Activated CD4-positive, alpha-beta T cell treated with anti-CD3 and anti-CD28 coated beads for 24 hours (primary cell): ENCODE measurements at regions not wholly inside any gene's neighbourhood (a gene's known extent, or its start where the extent isn't known, plus 50 kb on each side); places are given as distances from the start of the nearest gene placed in this dataset.

Experiments
- DNase-seq, 2 donors: peaks; one replicate each; pipeline ENCODE4 v3.0.0-alpha.2; 2020; ENCODE audit warnings: low read depth in 2 of 2

DNA sequence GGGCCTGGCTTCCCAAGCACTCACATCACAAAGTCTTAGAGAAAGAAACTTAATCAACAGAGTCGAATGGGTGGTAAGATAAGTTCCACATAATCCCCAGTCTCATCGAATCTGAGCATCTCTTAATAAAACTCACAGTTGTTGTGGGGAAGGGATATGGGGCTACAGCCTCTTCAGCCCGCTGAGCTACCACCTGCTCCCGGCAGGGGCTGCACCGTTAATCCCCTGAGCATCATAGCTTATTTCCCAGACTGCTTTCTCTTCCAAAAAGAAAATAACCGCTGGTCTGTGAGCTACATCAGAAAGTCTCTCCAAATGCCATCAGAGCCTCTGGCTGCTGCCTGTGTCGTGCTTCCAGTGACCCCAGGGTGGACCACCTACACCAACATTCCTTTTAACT lies 139.4 kb upstream of the CELF4 start:
- DNase-seq: no peak

DNA sequence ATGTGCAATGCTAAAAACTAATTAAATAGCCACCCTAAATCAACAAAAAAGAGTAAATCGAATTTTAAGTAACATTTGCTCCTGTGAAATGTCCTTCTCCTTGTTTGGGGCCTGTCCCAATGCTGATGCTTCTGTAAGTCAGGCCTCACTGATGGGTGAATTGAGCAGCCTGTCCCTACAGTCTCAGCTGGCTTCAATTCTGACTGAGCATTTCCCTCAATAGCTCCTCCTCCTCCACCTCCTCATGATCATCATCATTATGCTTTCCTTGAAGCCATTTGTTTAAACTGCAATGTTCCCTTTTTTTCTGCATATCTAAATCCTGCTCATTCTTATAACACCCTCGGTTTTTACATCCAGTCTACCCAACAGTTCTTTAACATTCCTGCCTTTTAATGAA lies 137.2 kb upstream of the CELF4 start:
- DNase-seq: no peak

DNA sequence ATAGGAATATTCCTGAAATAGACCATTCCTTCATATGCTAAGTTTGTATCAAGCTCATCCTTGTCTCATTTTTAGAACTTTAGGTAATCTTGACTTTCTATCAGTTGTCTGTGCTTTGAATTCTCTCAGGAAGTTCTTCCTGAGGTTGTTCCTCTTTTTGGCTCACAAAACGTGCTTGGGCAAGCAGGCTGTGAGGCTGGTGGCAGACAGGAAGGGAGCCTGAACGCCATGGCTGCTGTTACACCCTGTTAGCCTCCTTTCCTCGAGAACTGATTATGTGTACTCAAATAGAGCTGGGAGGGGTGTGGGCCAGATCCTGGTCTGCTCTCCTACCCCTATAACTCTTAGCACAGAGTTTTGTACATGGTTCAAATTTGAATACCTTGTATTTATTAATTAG lies 136.4 kb upstream of the CELF4 start:
- no peak for DNase-seq

DNA sequence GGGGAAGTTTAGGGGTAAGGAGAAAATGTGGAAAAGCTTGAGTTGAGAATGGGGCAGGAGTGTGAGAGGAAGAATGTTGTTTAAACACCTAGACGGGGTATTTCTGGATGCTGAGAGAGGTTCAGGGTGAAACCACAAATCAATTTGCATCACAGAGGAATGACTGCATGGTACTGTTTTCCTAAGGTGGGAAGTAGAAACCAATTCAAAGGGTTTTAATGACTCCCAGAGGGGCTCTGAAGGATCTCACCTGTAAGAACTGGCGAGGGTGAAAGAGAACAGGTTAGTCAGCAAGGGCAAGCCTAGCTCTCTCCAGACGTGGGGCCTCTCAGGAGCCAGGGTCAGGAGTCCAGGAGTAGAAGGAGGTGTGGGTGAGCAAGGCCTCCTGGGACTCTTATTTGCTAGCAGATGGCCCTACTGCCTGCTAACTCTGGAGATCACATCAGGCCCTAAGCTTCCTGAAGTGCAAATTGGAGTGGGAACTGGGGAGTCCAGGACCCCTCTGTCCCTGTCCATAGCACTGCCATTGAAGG lies 133.0 kb upstream of the CELF4 start:
- DNase-seq: no peak

DNA sequence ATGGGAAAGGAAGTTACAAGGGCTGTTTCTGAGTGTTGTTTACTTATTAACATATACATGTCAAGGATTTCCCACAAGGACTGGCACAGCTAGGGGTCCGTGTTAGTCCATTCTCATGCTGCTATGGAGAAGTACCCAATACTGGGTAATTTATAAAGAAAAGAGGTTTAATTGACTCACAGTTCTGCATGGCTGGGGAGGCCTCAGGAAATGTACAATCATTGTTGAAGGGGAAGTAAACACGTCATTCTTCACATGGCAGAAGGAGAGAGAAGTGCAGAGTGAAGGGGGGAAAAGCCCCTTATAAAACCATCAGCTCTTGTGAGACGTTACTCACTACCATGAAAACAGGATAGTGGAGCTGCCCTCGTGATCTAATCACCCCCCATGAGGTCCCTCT lies 128.9 kb upstream of the CELF4 start:
- no peak for DNase-seq

DNA sequence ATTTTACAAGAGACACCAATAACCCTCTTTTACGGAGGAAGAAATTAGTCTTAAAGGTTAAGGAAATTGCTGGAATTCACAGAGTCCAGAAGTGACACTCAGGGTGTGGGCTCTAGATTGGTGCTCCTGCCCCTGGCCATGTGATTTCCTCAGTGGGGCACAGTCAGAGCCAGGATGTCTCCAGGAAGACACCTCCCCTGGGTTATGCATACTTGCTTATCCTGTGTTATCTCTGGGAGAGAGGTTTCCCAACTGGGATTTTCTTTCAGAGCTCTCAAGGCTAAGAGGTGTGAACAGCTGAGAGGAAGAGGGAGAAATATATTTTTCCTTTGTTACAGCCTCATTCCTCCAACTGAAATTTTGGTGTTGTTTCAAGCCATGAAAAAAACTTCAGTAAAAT lies 125.6 kb upstream of the CELF4 start:
- DNase-seq: no peak

DNA sequence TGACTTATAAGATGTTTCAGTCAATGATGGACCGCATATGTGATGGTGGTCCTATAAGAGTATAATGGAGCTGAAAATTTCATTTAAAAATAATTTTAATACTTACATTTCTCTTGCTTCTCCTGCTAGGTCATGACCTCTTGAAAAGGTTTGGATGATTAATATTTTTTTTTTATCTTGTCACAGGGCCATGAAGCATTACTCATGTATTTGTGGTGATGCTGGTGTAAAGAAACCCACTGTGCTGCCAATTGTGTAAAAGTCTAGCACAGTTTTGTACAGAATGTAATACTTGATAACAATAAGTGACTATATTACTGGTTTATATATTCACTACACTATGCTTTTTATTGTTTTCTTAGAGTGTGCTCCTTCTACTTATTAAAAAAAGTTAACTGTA lies 124.2 kb upstream of the CELF4 start:
- DNase-seq: no peak

DNA sequence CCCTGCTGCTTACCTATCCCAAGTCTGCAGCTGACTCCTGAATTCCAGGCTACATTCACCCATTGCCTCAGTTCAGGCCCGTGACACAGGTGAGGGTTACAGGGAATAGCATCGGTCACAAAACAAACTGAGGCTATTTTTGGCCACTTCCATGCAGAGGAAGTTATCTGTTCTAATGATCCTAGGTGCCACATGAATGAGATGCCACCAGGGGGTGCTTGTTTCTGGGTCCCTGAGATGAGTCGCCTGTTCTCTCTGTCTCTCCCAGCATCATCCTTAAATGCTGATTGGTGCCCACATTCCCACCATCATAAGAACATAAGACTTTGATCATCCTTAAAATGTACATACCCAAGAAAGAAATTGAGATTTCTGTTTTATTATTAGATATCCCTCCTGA lies 119.0 kb upstream of the CELF4 start:
- no peak for DNase-seq

DNA sequence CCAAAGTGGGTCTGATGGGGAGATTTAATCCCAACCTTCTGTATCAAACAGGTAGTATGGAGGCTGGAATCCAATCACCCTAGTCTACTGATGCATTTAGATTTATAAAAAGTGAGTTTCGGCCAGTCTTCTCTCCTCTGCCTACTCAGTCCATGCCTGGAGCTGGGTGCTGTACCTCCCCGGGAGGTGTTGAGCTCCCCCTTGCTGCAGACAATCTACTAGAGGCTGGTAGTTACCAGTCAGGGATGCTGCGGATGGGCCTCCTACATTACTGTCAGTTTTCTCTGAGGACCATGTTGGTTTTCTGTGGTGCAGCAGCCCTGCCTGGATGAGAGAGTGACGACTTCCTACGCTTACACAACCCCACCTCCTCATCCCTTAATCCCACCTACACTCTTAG lies 118.6 kb upstream of the CELF4 start:
- DNase-seq: no peak

DNA sequence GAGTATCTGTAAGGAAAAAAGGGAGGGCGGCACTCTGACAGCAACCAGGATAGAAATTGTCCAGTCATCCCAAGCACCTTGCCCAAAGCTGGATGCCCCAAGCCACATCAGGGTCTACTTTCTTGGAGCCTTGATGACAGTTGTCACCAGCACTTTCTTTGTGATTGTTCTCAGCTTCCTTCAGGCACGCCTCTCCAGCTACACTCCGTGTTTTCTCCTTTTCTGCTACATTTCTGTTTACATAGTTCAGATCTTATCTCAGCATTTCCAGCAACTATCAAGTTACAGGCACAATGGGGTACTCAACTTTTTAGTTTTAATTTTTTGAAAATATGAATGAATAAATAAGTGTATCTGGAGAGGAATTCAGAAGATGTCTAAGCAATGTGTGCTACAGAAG lies 115.3 kb upstream of the CELF4 start:
- no peak for DNase-seq

DNA sequence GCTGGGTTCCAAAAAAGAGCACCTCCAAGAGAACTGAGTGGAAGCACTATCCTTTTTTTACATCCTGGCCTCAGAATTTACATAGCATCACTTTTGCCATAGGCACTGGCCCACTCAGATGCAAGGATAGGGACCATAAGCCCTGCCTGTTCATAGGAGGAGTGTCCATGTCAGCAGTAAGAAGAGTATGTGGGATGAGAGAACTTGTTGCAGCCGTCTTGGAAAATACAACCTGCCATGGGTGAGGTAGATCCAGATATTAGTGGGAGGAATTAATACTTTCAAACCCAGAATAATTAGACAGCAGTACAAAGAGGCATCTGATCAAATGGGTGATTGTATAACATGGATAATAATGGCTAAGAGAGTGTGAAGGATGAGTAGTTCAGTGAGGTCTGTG lies 110.7 kb upstream of the CELF4 start:
- DNase-seq: no peak

DNA sequence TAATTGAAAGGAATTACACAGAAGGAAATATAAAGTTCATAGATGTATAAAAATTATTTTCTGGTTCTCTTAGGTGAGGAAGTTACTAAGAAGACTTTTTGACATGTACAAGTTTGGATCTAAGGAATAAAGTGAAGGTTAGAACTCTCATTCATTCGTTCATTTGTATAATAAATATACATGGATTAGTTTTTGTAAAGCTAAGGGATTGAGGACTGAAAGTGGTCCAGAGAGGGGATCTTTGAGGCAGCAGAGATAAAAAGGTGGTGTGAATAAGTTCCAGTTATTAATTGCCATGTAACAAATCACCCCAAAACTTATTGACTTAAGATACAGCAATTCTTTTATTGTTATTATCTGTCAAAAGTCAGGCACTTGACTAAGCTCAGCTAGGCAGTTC lies 110.1 kb upstream of the CELF4 start:
- no peak for DNase-seq

DNA sequence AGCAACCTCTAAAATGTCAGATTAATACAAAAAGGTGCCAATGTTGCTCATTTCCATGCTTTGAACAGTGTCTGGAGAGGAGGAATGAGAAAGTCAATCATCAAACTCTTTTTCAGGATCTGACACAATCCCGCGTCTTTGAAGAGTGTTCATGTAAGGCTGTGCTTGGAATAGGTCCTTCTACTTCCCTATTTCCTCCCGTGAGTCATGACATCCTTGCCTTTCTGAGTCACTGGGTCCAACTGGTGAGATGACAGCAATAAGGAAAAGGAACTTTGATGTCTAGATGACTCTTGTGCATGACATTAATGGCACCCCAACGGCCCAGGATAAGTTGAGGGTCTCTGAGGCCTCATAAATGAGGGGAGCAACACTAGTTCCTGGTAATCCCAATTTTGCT lies 109.0 kb upstream of the CELF4 start:
- DNase-seq: no peak

DNA sequence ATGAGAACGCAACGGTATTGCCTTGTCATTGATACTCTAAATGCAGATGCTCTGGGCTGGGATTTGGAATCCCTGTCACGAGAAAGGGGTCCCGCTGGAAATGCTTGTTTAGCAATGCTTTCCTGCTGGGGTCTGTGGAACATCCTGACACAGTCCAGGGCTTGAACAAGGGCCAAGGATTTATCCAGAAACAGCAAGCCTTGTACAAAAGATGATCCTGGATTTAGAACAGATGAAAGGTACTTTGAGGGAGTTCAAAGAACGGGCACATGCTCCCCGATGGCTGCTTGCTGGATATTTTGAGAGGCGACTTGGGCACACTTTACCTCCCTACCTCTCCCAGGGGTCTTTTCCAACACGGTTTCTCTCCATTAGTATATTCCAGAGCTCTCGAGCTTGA lies 108.1 kb upstream of the CELF4 start:
- no peak for DNase-seq

DNA sequence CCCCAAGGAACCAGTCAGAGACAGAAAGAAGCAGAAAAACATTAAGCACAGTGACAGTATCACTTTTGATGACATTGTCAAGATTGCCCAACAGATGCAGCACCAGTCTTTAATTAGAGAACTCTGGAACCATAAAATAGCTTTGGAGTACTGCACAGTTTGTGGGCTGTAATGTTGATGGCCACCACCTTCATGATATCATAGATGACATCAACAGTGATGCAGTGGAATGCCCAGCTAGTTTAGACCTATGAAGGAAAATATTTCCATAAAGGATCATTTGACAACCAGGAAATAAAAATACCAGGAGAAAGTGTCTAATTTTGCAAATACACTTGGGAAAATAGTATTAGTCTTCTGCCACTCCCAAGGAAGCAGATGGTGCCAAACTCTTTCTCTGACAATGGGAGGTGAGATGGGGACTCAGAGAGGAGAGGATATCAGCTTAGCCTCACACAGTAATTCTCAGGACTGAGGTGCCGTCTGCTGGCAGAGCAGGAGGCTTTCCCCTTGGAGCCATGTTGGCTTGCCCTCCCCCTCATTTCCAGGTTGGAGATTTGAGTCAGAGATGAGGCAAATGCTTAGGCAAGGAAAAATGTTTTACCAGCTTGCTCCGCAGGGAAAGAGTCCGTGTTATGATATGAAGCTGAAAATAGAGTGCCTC lies 107.5 kb upstream of the CELF4 start:
- no peak for DNase-seq

DNA sequence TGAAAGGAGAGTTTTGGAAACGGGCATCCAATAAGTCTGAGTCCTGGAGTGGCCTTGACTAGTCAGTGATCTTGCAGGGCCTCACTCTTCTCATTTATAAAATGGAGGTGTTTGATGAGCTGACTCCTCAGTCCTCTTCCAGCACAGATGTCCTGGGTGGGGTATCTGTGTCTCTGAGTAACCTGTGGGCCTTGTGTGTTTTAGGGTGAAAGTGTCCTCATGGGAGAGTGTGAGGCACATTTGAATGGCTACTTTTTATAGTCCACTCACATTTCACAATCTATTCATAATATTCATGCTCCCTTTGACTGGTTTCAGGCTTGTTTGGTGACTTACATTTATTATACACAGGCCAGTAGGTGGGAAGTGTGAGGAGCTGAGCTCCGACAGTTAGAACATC lies 106.4 kb upstream of the CELF4 start:
- no peak for DNase-seq

DNA sequence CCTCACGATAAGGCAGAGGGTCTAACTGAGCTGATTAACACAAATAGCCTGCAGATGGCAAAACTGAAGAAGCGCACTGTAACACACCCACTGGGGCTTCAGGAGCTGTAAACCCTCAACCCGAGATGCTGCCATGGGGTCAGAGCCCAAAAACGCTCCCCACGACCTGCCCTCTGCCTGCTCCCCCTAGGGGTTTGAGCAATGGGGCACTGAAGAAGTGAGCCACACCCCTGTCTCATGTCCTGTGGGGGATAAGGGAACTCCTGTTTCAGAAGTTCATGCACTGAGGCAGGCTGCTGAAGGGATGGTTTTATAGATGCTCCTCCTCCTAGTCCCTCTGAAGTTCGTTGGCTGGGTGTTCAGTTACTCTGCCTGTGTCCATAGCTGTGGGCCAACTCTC lies 105.9 kb upstream of the CELF4 start:
- no peak for DNase-seq

DNA sequence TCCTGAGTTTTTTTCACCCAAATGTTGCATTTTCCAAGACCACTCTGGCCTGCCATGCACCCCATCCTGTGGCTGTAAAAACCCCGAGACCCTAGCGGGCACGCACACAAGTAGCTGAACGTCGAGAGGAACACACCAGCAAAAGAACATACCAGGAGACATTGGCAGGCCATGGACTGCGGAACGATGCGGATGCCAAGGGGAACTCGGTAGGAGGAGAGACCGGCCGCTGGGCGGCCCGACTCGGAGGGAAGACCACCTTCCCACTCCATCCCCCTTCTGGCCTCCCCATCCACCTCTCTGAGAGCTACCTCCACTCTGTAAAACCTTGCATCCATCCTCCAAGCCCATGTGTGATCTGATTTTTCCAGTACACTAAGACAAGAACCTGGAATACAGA lies 105.5 kb upstream of the CELF4 start:
- no peak for DNase-seq

DNA sequence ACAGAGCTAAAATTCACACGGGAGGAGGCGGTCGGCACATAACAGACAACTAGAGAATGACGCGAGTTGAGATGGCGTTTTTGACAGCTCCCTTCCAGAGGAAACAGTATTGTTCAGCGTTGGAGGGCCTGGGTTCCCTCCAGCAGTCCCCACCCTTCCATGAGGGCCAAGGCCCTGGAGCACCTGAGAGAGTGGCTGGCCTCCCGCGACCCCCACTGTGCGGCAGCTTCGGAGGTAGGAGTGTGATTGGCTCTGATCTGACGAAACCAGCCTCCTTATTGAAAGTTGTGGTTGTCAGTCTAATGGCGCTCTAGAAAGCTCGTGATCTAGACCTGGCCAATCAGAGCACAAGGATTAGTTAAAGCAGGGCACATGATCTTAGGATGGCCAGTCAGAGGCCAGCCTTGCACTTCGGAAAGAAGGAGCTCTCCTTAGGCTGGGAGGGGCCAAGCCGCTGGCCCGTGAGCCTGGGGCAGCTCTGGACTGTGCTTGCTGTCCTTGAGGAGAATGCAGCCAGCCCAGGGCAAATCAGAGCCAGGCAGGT lies 104.5 kb upstream of the CELF4 start:
- no peak for DNase-seq

DNA sequence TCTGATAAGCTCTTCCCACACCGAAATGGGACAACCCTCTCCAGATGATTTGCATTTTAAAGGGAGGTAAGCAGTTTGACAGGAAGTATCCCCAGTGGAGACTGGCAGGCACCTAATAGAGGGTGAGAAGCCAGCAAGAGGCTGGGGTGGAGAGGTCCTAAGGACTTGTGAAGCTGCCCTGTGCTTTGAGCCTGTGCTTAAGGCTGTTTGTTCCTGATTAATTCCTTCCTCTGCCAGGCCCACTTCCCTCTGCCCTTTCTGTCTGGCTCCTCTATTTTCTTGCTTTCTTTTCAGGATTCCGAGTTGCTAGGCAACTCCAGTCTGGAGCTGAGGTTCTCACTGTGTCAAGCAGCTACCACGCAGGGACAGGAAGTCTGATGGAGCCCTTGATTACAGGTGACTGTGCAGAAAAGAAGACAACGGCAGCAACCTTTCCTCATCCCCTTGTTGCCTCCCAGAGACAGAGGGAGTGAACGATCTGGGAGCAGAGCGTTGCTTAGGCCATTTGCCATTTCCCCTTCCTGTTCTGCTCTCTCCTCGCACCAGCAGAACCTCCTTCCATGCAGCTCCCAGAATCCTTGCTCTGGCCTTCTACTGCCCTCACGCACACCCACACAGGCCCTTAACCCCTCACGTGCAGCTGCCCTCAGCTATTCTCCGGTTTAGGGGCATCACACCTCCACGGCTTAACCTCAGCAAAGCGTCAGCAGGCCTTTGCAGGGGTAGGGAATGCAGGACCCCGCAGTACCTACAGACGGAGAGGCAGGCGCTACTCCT lies 103.6 kb upstream of the CELF4 start:
- no peak for DNase-seq

DNA sequence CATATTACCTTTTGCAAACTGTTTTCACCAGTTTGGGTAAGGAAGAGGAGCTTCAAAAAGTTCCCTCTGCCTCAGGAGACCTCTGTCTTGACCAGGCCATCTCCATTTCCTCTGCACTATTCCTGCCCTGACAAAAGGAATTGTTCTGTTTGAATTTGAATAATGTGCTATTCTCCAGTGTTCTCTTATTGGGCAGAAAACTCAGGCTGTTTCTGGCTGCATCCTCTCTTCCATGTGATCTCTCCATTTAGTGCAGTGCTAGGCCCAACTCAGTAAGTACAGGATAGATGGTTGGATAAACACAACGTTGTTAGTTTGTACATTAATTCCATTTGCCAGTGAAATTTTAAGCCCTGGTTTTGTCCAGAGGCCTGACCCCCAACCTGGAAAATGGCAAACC lies 102.2 kb upstream of the CELF4 start:
- no peak for DNase-seq

DNA sequence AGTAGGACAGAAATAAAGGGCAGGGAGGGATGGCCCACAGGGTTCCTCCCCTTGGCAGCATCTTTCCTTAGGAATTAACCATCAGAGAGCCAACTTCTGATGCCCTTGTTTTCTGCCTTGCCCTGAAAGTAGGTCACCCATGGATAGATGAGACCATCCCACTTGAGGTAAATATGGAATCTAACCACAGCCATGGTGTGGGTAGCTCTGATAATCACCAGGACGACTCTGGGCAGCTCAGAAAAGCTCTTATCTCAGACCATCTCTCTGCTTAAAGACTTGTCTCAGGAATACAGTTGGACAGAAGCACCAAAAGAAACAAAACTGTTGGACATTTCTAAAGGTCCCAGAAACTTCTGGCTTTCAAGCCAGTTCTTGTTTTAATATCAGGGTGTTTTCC lies 101.4 kb upstream of the CELF4 start:
- no peak for DNase-seq

DNA sequence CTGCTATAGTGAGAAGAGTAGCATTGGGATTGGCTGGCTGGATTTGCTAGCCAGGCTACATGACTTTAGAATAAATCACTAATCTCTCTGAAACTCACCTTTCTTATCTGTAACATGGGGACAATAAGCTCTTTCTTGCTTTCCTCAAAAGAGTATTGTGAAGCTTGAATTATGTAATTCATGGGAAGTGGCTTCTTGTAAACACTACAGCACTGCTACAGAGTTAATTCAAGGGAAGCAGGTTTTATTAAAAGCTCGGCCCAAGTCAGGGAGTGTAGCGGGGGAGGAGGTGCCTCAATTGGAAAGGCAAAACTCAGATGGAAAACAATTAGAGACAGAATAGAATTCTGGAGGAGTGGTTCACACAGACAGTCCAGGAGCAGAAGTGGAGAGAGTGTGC lies 100.9 kb upstream of the CELF4 start:
- no peak for DNase-seq
